HL-60 (cell line): ENCODE measurements at regions not wholly inside any gene's neighbourhood (a gene's known extent, or its start where the extent isn't known, plus 50 kb on each side); places are given as distances from the start of the nearest gene placed in this dataset.

ENCODE experiments used
- GABPA ChIP-seq: IDR thresholded peaks from 2 replicates; pipeline ENCODE4 v1.6.1; 2012; ENCODE audit warnings: low read depth
- POLR2AphosphoS5 ChIP-seq: IDR thresholded peaks from 2 replicates; pipeline ENCODE4 v1.6.1; 2012; ENCODE audit warnings: low read depth
- SPI1 ChIP-seq: IDR thresholded peaks from 2 replicates; pipeline ENCODE4 v1.6.1; 2012; ENCODE audit warnings: low read depth, mild to moderate bottlenecking, borderline replicate concordance
- TF ChIP-seq, protein P1 (sequence below): IDR thresholded peaks from one replicate; pipeline ENCODE4 v1.5.1; 2011; ENCODE audit warnings: low read length, control low read depth, inconsistent platforms; ENCODE audit not compliant: insufficient read depth
- TF ChIP-seq, protein P2 (sequence below): IDR thresholded peaks from 2 replicates; pipeline ENCODE4 v1.6.1; 2012; ENCODE audit warnings: low read depth; ENCODE audit not compliant: insufficient replicate concordance

DNA sequence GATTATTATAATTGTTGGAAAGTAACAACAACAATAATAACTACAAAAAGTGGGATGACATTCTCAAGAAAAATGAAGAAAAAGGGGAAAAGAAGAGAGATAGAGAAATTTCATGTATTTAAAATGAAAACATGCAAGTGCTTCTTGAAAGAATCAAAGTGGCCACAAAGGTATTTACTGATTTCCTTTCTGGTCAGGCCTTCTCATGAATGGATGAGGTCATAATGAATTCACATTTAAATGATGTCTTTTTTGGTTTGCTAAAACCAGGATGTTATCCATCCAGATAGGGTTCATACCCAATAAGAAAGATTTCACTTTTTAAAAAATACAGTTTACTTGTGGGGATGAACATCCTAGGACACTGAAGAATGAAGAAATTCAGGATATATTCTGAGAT is 446.4 kb upstream of the PTGER4 start:
- TF ChIP-seq, protein P1, sequence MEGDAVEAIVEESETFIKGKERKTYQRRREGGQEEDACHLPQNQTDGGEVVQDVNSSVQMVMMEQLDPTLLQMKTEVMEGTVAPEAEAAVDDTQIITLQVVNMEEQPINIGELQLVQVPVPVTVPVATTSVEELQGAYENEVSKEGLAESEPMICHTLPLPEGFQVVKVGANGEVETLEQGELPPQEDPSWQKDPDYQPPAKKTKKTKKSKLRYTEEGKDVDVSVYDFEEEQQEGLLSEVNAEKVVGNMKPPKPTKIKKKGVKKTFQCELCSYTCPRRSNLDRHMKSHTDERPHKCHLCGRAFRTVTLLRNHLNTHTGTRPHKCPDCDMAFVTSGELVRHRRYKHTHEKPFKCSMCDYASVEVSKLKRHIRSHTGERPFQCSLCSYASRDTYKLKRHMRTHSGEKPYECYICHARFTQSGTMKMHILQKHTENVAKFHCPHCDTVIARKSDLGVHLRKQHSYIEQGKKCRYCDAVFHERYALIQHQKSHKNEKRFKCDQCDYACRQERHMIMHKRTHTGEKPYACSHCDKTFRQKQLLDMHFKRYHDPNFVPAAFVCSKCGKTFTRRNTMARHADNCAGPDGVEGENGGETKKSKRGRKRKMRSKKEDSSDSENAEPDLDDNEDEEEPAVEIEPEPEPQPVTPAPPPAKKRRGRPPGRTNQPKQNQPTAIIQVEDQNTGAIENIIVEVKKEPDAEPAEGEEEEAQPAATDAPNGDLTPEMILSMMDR, result no peak
- no peak for TF ChIP-seq POLR2AphosphoS5
- no peak for TF ChIP-seq SPI1
- TF ChIP-seq, protein P2, sequence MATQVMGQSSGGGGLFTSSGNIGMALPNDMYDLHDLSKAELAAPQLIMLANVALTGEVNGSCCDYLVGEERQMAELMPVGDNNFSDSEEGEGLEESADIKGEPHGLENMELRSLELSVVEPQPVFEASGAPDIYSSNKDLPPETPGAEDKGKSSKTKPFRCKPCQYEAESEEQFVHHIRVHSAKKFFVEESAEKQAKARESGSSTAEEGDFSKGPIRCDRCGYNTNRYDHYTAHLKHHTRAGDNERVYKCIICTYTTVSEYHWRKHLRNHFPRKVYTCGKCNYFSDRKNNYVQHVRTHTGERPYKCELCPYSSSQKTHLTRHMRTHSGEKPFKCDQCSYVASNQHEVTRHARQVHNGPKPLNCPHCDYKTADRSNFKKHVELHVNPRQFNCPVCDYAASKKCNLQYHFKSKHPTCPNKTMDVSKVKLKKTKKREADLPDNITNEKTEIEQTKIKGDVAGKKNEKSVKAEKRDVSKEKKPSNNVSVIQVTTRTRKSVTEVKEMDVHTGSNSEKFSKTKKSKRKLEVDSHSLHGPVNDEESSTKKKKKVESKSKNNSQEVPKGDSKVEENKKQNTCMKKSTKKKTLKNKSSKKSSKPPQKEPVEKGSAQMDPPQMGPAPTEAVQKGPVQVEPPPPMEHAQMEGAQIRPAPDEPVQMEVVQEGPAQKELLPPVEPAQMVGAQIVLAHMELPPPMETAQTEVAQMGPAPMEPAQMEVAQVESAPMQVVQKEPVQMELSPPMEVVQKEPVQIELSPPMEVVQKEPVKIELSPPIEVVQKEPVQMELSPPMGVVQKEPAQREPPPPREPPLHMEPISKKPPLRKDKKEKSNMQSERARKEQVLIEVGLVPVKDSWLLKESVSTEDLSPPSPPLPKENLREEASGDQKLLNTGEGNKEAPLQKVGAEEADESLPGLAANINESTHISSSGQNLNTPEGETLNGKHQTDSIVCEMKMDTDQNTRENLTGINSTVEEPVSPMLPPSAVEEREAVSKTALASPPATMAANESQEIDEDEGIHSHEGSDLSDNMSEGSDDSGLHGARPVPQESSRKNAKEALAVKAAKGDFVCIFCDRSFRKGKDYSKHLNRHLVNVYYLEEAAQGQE, result no peak
- TF ChIP-seq GABPA, result no peak
